ENCODE measurements at regions not wholly inside any gene's neighbourhood (a gene's known extent, or its start where the extent isn't known, plus 50 kb on each side); places are given as distances from the start of the nearest gene placed in this dataset.

DNA sequence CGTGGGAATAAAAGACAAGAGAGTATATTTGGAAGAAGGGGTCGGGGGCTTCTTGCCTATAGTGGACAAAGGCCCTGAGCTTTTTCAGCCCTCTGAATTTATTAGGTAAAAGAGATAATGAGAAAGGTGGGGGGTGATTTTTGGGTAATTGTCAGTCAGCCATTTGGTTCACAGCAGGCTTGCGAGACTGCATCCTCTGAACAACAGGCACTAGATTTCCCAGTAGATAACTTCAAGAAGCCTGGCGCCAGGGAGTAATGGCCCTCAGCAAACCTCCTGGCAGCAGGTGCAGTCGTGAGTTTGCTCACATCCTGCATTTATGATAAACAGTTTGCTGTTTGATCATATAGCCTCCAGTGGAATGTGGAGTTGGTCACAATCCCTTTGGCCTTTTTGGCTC lies 609.0 kb downstream of the DHX35 start:
- DNase-seq (ENCODE audit: low read depth) = no peak

DNA sequence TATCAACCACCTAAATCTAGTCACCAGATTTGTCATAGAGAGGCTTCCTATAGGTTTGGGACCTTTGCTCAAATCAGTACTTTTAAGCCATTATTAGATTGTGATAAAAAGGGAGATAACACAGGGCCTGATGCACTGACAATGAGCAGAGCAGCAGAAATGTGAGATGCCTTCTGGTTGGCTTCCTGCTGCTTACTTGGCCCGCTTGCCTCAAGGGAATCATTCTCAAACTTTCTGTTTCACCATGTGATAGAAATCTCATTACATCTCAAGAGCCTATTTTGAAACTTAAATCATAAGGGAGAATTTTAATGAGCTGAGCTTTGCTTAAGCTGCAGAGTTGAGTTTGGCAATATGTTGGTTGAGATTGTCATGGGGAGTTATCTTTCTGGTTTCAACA lies 606.0 kb downstream of the DHX35 start:
- DNase-seq (ENCODE audit: low read depth) = no peak

DNA sequence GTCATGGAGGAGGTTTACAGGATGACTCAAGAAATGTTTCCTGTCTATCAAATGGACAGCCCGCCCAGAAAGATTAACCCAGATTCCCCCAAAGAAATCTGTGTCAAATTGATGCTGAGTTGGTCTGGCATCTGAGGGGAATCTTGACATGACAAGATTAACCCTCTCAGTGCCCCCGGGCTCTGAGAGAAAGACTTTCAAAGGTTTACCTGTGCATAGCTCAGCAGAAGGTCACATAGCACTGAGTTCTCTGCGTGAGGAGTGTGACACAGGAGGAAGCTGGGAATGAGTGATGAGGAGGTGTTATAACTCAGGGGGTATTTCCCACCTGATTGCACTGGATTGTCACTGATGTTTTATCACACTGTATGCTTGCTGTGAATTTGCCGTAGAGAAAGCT lies 601.2 kb downstream of the DHX35 start:
- no peak for DNase-seq (ENCODE audit: low read depth)

DNA sequence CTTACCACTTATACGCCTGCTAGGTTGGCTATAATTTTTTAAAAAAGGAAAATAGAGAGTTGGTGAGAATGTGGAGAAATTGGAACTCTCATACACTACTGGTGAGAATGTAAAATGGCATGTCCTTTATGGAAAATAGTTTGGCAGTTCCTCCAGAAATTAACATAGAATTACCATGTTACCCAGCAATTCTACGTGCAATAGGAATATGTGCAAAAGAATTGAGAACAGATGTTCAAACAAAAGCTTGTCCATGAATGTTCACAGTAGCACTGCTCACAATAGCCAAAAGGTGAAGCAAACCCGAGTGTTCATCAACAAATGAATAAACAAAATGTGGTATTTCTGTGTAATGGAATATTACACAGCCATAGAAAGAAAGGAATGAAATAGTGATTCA lies 592.2 kb downstream of the DHX35 start:
- DNase-seq (ENCODE audit: low read depth) = no peak

DNA sequence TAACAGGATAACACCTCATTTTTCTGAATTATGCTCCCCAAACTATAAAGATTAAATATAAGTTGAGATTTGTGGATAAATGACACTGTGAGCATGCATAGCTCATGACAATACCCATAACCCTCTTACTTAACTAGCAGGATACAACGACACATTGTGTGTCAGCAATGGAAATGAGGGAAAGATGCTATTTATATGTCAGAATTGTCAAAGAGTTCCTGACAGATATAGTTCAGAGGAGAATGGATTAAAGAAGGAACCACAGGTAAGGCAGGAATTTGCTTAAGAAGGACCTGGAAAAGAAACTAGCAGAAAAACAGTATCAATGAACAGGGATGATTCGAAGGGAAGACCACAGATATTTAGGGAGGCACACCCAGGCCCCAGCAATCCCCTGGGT lies 591.0 kb downstream of the DHX35 start:
- DNase-seq (ENCODE audit: low read depth) = no peak

DNA sequence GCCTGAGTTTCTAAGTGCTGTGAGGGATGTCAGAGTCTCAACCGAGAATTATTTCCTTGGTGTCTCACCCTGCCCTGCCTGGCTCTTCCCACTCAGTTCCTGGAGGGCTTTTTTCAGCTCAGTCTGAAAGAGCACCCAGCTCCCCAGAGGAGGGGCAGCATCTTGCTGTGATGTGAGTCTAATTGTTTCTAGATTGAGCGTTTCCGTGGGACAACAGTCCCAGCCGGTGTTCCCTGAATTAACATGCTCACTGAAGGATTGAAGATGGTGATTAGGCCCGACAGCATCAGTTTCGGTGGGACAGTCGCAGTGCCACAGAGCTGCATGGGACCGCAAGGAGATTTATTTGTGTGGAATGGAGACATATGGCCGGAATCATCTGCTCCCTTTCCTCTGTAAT lies 587.6 kb downstream of the DHX35 start:
- no peak for DNase-seq (ENCODE audit: low read depth)

DNA sequence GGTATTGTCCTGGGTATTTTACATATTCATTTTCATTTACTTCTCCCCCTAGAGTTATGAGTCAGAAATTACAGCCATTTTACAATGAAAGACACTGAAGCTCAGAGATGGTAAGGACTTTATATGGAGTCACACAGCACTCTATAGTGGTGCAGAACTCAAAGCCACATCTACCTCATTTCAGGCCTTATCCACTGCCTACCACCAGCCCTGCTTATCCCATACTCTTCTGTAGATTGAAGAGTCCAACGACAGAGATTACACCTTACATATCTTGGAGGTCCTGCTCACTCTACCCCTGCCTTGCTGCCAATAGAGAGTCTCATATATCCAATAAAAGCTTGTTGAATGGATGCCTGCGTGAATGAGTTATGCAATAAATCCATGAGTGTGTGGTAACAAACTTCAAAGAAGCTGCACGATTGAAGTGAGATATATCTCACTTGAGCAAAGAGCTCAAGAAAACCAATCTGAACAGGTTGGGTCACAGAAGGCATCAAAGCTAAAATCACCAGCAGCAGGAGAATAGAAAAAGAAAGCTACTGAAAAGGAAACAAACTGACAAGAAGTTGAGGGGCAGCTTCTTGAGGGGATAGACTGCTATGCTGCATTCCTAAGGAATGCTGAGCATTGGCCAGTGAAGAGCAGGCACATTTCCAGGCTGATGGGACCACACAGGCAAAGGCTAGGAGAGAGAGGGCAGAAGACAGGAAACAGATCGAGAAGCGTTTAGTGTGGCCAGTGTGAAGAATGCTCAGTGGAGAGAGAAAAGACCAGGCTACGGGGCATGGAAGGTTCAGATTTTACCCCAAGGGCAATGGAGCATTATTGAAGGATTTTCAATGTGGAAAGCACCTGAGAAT lies 585.6 kb downstream of the DHX35 start:
- DNase-seq (ENCODE audit: low read depth) = no peak

DNA sequence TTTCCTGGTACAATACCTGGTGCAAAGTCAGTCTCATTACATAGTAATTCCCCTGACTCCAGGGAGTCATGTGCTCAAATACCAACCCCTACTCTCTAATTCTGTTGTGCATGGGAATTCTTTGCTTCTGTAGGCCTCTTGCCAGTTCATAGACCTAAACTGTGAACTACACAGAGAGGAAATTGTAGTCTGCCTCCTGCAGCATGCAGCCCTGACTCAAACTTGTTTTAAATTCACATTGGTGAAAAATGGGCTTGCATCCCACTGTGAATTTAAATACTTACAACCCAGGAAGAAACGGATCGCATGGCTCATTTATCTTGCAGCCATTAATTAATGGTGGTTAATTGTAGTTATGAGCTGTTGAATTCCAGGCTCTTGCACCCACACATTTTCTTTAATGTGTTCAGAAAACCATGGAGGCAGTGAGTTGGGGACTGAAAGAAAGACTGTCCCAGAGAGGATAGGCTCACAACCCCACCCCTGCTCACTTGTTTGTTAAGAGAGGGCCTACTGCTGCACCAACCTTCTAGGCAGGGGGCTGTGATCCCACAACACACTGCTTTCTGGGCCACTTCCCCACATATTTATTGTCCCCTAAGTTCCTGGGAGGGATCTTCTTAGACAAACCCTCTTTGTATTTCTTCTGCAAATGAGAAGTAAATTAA lies 579.1 kb downstream of the DHX35 start:
- DNase-seq (ENCODE audit: low read depth) = no peak

DNA sequence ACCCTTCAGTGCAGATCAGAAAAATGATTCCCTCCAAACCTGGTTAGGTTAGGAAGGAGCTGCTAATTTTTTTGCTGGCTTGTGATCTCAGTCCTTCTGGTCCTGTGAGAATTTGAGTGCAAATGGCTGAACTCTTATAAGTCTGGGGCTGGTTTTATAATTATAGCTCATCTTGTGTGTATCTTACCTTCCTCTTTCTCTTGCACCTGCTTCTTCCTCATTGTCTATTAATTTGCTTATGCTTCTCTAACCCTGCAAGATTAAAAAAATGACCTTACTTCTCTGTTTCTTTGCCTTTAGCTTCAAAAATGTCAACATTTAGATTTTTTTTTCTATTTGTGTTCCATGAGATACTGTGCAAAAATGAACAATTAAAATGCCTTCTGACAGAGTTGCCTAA lies 576.2 kb downstream of the DHX35 start:
- DNase-seq (ENCODE audit: low read depth) = no peak

DNA sequence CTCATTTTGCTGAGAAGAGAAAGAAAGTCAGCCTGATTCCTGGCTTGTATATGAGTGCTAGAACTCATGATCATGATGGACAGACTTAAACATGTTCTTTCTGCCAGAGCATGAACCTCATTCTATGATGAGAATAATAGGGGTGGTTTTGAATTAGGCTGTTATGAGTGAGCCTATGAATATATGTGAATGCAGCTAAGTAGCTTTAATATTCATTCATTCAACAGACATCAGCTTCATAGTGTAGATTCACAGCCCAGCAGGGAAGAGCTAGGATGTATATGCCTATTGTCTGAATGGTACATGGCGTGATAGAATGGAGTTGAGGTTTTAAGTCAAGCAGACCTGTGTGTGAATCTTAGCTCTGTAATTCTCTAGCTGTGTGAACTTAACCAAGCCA lies 573.2 kb downstream of the DHX35 start:
- no peak for DNase-seq (ENCODE audit: low read depth)

DNA sequence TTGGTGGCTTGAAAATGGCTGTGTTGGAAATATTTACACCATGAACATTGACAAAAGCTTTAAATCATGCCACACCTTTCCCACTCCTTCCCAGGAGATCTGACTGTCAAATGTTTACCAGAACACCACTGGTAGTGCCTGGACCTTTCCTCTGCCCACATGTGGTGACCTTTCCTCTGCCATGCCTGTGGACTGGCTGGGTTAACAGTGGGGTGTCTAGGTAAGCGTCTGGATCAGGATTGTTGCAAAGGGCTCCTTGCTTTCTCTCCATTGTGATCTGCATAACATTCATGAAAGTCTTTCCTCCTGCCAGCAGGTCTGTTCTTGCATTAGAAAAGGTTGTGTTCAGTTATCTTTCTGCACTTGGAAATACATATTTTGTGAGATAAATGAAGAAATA lies 572.7 kb downstream of the DHX35 start:
- no peak for DNase-seq (ENCODE audit: low read depth)

DNA sequence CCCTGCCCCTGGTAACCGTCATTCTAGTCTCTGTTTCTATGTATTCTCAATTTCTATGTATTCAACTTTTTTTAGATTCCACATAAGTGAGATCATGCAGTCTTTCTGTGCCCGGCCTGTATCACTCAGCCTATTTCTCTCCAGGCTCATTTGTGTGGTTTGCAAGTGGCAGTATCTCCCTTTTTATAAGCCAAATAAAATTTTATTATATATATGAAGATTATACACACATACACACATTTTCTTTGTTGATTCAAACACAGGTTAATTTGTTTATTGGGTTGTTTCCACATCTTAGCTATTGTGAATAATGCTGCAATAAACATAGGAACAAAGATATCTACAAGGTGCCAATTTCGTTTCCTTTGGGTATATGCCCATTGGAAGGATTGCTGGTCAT lies 571.7 kb downstream of the DHX35 start:
- no peak for DNase-seq (ENCODE audit: low read depth)

DNA sequence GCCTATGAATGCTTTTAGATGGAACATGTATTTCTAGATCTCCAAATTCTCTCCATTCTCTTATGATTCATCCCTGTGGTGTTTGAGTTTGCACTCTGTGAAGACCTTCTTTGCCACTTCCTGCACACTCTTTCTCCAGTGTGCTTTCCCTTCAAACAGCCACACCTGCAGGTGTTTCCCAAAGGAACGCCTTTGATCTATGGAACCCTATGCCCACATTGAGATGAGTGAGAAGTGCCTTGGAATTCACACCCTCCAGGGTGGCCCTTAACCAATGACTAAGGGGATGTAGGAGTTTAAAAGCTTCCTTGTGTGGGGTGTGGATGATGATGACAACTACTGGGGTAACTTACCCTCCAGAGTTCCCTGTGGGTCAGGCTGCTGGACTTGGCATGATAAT lies 570.1 kb downstream of the DHX35 start:
- no peak for DNase-seq (ENCODE audit: low read depth)

DNA sequence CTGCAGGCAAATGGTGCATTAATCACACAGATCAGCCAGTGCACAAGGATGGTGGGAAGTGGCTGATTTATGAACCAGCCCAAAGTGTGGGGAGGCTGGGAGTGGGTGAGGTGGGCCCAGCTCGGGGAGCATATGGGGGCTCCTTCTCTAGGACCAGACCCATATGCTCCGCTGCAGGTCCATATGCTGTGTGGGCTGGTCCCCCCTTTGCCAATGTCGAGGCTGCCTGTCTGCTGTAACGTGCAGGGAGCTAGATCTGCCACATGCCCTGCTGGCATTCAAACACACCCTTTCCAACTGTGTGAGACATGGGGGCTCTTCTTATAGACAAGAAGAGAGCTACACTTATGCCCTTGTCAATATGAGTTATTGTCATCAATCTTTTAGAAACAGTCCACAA lies 566.3 kb downstream of the DHX35 start:
- no peak for DNase-seq (ENCODE audit: low read depth)

DNA sequence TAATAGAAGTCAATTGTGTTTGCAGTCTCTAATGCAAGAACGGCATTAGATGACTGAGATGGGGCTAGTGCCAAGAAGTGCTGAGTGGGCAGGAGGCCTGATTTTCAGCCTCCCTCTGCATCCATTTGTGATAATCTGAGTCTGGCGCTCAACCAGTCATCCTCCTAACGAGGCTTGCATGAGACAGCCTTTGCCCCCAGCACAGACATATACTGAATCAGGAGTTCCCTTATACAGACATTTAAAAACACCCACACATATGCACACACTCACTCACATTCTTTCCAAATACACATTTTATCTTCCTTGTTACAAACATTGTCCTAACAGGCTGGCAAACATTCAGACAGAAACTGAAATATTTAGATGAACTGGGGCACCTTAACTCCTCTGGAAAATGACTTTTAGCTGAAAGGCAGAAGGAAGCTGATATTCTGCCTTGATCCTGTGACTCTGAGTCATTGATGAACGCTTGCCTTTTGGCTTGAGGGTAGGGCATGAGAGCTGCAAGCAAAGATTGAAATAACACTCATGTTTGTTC lies 562.3 kb downstream of the DHX35 start:
- no peak for DNase-seq (ENCODE audit: low read depth)

DNA sequence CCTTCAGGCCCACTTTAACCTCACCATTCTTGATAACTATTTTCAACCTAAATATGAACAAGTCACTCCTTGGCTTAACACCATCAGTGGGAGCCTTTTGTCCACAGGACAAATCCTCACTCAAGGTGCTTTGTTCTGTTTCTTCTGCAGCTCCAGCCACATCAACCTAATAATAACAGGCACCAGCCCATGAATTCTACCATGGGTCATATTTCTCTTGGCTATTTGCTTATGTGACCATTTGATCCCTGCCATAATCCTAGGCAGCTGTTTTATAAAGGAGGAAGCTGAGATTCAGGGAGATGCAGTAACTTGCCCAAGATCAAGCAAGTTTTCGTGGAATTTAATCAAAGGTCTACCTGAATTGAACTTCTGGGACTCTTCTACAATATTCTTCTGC lies 561.3 kb downstream of the DHX35 start:
- no peak for DNase-seq (ENCODE audit: low read depth)

DNA sequence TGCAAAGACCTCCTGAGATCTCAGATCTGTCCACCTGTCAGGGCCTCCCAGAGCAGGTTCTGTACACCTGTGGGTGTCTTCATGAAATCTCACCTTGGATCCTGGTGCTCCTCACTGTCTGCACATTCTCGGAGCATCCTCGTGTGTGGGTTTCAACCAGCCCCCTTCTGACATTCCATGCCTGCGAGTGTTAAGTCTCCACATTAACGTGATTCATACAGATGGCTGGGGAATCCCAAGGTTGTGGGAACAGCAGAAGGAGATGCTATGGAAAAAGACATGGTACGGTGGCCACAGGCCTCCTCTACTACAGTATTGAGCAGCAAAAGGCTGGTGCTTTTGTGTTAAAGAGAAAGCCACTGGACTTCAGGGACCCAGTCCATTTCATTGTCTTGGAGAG lies 556.5 kb downstream of the DHX35 start:
- no peak for DNase-seq (ENCODE audit: low read depth)

DNA sequence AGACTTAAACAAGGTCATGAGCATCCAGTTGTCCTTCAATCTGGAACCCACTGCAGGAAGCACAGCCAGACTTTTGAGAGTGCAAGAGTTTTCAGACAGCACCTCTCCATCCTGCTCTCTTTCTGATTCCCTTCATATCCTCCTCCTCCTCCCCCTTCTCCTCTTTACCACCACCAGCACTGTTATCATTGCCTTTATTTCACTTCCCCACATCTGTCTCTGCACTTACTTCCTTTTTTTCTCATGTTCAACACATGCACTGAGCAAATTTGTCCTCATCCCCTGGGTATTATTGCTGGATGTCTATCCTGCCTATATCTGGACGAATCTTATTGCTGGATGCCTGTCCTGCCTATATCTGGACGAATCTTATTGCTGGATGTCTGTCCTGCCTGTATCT lies 554.8 kb downstream of the DHX35 start:
- DNase-seq (ENCODE audit: low read depth) = no peak

DNA sequence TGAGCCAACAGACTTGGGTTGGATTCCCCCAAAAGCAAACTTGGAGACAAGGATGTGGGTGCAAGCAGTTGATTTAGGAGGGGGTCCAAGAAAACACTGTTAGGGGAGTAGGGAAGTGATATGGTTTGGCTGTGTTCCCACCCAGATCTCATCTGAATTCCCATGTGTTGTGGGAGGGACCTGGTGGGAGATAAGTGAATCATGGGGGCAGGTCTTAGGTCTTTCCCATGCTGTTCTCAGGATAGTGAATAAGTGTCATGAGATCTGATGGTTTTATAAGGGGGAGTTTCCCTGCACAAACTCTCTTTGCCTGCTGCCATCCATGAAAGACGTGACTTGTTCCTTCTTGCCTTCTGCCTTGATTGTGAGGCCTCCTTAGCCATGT lies 542.6 kb downstream of the DHX35 start:
- DNase-seq (ENCODE audit: low read depth) = no peak

DNA sequence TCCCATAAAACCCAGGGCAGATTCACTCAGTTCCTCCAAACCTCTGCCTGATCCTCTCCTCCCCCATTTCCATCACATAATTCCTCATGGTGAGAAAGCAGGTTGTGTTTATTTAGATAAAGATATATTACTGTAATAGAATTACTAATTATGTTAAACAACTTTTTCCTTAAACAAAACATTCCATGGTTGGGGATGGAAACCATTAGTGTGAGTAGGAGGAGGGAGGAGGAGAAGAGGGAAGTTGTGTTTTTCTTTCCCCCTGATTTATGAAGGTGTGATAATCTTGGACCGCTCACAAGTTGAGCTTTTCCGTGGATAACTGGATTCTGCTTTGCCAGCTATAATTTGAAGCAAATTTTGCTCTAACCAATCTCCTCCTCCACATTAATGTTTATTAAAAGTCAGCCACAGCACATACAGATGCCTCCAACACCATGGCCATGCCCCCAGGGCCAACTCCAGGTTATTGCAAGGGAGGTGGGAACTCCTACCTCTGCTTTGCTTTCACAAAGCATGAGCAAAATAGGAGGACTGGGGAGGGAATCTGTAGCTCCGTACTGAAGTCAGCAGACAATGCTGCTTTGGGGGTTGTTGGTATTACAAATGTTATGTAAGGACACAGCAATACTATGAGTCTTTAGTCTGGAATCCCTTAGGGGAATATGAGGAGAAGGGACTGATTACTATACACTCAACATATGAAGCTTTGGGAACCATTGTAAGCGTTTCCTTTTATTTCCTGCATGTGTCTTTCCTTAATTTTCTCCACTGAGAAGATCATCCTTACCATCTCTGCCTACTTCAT lies 542.0 kb downstream of the DHX35 start:
- DNase-seq (ENCODE audit: low read depth) = no peak

DNA sequence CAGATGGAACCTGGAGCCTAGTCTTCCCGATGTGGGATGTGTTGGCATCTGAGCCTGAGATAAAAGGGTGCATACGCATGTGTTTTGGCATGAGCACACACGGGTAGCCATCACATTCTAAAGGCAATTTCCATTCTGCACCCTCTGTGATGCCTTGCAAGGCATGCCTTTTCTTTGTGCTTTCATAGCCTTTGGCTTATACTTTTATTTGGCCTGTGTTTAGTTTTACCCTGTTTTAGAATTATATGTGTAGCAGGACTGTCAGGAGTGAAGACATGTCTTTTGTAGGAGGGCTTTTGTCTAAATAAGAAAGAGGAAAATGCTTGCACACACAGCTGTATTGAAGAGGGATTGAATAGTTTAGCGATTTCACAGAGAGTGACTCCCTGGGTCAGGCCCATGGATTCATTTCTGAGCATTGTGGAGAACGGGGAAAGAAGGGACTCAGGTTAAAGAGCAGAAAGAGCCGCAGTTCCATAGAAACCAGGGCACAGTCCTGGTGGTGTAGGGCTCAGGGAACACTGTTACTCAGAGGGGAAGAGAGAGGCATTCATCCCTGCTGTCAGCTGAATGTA lies 530.2 kb downstream of the DHX35 start:
- no peak for DNase-seq (ENCODE audit: low read depth)

DNA sequence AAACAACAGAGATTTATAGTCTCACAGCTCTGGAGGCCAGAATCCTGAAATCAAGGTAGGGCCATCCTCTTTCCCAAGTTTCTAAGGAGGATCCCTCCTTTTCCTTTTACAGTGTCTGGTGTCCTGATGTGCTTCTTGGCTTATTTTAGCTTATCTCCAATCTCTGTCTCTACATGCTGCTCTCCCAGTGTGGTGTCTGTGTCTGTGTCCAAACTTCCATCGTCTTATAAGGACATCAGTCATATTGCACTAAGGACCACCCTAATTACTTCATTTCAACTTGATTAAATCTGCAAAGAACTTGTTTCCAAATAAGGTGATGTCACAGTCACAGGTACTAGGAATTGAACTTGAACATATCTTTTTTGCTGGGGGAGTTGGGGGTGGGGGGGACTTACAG lies 529.6 kb downstream of the DHX35 start:
- no peak for DNase-seq (ENCODE audit: low read depth)

Measured in CMK (cell line).